T-helper 1 cell (primary cell): ENCODE measurements at regions not wholly inside any gene's neighbourhood (a gene's known extent, or its start where the extent isn't known, plus 50 kb on each side); places are given as distances from the start of the nearest gene placed in this dataset.

ENCODE experiments used
- DNase-seq, 5 donors: peaks; one replicate each; pipeline ENCODE4 v3.0.0-alpha.2; 2012 to 2020

DNA sequence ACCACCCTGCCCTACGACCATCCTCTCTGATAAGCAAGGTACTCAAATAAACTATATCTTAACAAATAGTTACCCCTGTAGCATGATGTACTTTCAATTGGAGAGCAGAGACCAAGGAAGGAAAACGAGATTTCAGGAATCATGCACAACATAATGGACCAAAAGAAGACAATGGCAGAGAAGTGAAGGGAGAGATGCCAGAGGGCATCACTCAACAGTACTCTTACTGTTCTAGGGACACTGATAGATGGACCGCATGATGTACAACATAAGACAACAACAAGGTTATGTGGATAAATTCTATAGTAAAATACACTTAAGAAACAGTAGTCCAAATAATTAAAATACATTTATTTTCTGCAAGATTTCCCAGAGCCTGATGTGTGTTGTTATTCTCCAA, 77.5 kb upstream of the IFNG-AS1 start:
- no peak for DNase-seq

DNA sequence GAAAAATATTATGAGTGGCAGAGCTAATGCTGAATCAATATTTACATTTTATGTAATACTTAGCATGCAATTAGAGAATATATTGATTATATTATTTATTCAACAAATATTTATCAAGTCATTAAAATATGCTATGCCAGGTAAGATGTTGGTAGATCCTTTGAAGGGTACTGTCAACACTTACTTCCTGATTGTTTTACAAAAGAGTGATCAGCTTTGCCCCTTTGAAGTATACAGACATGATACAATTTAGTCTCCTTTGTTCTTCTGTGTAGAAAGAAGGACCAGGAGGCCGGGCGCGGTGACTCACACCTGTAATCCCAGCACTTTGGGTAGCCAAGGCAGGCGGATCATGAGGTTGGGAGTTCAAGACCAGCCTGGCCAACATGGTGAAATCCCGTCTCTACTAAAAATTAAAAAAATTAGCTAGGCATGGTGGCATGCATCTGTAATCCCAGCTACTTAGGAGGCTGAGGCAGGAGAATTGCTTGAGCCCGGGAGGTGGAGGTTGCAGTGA, 73.9 kb upstream of the IFNG-AS1 start:
- no peak for DNase-seq

GRCh38 chr12:67916266-67916970, 72.8 kb upstream of the IFNG-AS1 start:
- DNase-seq, result no peak

DNA sequence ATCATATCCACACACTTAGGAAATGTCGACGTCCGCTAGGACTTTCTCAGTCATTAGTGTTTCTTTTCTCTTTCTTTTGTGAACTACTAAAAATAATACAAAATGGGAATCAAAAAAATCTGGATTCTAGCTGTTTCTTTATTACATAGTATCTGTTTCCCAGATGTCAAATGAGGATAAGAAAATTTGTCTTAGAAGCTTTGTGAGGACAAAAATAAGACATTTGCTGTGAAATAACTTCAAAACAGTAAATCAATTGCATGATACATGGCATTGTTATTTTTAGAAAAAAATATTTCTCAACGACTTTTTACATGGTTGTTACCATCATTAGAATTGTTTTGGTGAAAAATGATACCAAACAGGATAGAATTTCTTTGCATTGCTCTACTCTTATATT, 71.4 kb upstream of the IFNG-AS1 start:
- no peak for DNase-seq

- DNase-seq, result no peak
These were observed 70.8 kb upstream of the IFNG-AS1 start for GRCh38 chr12:67918441-67918840.

GRCh38 chr12:67919406-67919805, 69.8 kb upstream of the IFNG-AS1 start:
- no peak for DNase-seq

DNA sequence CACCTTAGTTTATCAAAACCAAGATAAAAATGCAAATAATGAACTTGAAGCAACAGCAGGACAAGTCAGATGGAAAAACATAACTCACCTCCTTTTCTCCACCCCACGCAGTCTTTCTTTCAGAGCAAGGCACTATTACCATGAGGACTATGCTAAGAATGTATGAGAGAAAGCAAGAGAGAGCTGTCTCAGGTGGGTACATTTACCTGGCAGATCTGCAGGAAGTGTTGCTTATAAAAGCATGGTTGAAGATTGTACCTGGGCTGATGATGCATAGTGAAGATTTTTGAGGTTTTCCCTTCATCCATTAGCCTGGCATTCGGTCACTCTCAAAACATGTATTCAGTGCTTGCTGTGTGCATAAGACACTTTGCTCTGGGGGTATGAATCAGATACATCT, 68.8 kb upstream of the IFNG-AS1 start:
- no peak for DNase-seq

- no peak for DNase-seq
These were observed 68.0 kb upstream of the IFNG-AS1 start for GRCh38 chr12:67921286-67921685.

- DNase-seq, result no peak
These were observed 67.0 kb upstream of the IFNG-AS1 start for GRCh38 chr12:67922245-67922644.

GRCh38 chr12:67925077-67925476, 64.2 kb upstream of the IFNG-AS1 start:
- DNase-seq, result no peak

DNA sequence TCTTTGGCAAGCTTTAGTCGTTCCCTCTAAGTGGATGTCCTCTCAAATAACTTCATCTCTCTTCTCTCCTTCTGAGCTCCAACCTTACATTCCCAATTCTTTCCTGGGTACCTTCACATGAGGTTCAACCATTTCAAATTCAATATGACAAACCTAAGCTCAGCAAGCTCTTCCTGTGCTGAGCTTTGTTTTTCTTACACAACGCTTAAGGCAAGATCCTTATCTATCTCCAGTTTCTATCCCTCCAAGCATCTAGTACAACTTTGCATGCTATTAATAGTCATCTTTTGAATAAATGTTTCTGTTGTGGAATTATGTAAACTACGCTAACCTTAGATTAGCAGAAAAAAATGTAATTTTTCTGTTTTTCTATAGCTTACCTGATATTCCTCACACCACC, 63.7 kb upstream of the IFNG-AS1 start:
- no peak for DNase-seq

- DNase-seq, result no peak
These were observed 63.2 kb upstream of the IFNG-AS1 start for GRCh38 chr12:67926063-67926462.

DNA sequence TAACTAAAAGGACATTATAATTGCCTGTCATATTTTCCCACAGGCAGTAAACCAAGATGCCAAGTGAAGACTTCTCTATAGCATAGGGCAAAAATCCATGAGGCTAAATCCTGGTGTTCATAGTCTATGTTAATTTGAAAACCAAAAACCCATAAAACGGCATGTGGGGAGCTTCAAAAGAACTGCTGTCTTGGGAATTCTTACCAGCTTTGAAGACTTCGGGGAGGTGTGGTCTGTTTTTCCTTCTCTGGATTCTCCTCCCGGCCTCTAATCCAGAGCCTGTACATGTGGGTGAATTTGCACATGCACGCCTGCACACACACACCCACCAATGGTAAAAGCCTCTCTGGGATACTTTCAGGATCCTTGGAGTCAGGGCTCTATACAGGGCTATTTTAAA, 61.9 kb upstream of the IFNG-AS1 start:
- no peak for DNase-seq

GRCh38 chr12:67927815-67928214, 61.4 kb upstream of the IFNG-AS1 start:
- no peak for DNase-seq

- DNase-seq, result no peak
These were observed 60.4 kb upstream of the IFNG-AS1 start for GRCh38 chr12:67928621-67929383.

DNA sequence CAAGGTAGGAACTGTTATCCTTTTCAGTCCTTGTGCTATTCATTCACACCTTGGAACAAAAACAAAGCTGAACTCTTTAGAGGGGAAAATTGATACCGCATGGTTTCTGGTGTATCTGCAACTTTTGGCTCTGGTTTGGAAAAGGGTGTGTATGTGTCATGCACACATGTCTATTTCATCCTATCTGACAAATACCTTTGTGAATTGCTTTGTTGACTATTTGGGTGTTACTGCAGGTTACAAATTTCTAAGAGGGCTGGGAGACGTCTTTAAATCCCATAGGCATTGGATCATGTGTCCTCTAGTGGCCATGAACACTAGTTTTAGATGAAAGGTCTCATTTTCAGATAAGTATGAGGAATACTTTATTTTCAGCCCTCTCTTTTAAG, 59.9 kb upstream of the IFNG-AS1 start:
- no peak for DNase-seq

- no peak for DNase-seq
These were observed 51.4 kb upstream of the IFNG-AS1 start for GRCh38 chr12:67937822-67938221.
